Cardiac muscle cell (in vitro differentiated cells and primary cell): ENCODE measurements at regions not wholly inside any gene's neighbourhood (a gene's known extent, or its start where the extent isn't known, plus 50 kb on each side); places are given as distances from the start of the nearest gene placed in this dataset.

ENCODE experiments used
- DNase-seq, 2 donors: peaks; one replicate each; pipeline versions ENCODE4 v3.0.0 to v3.0.0-alpha.2; 2010 to 2017; ENCODE audit warnings: low read depth in 1 of 2, low spot score in 1 of 2
- H3K27ac ChIP-seq: fragments of 200-600 bp; sonication (generic); 2 replicates; pipeline ENCODE4 v1.5.1; 2016
- H3K27me3 ChIP-seq: fragments of 200-600 bp; sonication (generic); 2 replicates; pipeline ENCODE4 v1.6.0; 2016; ENCODE audit warnings: control low read depth
- H3K36me3 ChIP-seq: fragments of 200-600 bp; sonication (generic); 2 replicates; pipeline ENCODE4 v1.5.1; 2016; ENCODE audit warnings: control low read depth
- H3K4me1 ChIP-seq: fragments of 200-600 bp; sonication (generic); 2 replicates; pipeline ENCODE4 v1.8.1; 2017; ENCODE audit warnings: low read depth, mild to moderate bottlenecking, mixed run types
- H3K4me3 ChIP-seq: fragments of 200-600 bp; sonication (generic); 2 replicates; pipeline ENCODE4 v1.5.1; 2016; ENCODE audit warnings: mild to moderate bottlenecking
- H3K9me3 ChIP-seq: fragments of 200-600 bp; sonication (generic); 2 replicates; pipeline ENCODE4 v1.5.1; 2017; ENCODE audit warnings: low read depth, mild to moderate bottlenecking, control low read depth
- CTCF ChIP-seq: IDR thresholded peaks from 2 replicates; pipeline ENCODE4 v1.5.1; 2012; ENCODE audit warnings: low read depth, mild to moderate bottlenecking, low read length

- no peak overlapping the region for H3K4me3 ChIP-seq
- DNase-seq, result no peak
- TF ChIP-seq CTCF, result no peak
- no peaks in the 10 kb centered on the region for H3K9me3 ChIP-seq
- H3K27ac ChIP-seq, result no peak overlapping the region
- no peaks in the 10 kb centered on the region for H3K4me1 ChIP-seq
- H3K27me3 ChIP-seq, result peaks cover 9% of the 10 kb centered on the region
- no peaks in the 10 kb centered on the region for H3K36me3 ChIP-seq
These were observed 105.7 kb upstream of the SOX1 start for GRCh38 chr13:111961236-111961635.

GRCh38 chr13:111961651-111962192 lies 105.2 kb upstream of the SOX1 start:
- DNase-seq, result no peak
- Histone ChIP-seq H3K36me3 (no peaks in the 10 kb centered on the region), H3K4me1 (no peaks in the 10 kb centered on the region), H3K4me3 (no peak overlapping the region), H3K27ac (no peak overlapping the region), H3K27me3 (peaks cover 8% of the 10 kb centered on the region), H3K9me3 (no peaks in the 10 kb centered on the region)
- TF ChIP-seq CTCF, result no peak

- Histone ChIP-seq H3K4me3 (no peak overlapping the region), H3K36me3 (no peaks in the 10 kb centered on the region), H3K27me3 (peaks cover 15% of the 10 kb centered on the region), H3K4me1 (no peaks in the 10 kb centered on the region), H3K9me3 (no peaks in the 10 kb centered on the region), H3K27ac (no peak overlapping the region)
- no peak for DNase-seq
- TF ChIP-seq CTCF, result no peak
These were observed 104.5 kb upstream of the SOX1 start for GRCh38 chr13:111962431-111962891.

- TF ChIP-seq CTCF, result no peak
- Histone ChIP-seq H3K9me3 (no peaks in the 10 kb centered on the region), H3K4me3 (no peak overlapping the region), H3K4me1 (no peaks in the 10 kb centered on the region), H3K36me3 (no peaks in the 10 kb centered on the region), H3K27me3 (peaks cover 20% of the 10 kb centered on the region), H3K27ac (no peak overlapping the region)
- DNase-seq, result no peak
These were observed 103.9 kb upstream of the SOX1 start for GRCh38 chr13:111963031-111963430.

- H3K27me3 ChIP-seq, result peaks cover 23% of the 10 kb centered on the region
- no peak for DNase-seq
- TF ChIP-seq CTCF, result no peak
- no peak overlapping the region for H3K27ac ChIP-seq
- H3K9me3 ChIP-seq, result no peaks in the 10 kb centered on the region
- H3K36me3 ChIP-seq, result no peaks in the 10 kb centered on the region
- no peaks in the 10 kb centered on the region for H3K4me1 ChIP-seq
- H3K4me3 ChIP-seq, result no peak overlapping the region
These were observed 102.4 kb upstream of the SOX1 start for GRCh38 chr13:111964411-111965035.
